ENCODE measurements at regions not wholly inside any gene's neighbourhood (a gene's known extent, or its start where the extent isn't known, plus 50 kb on each side); places are given as distances from the start of the nearest gene placed in this dataset.
"Not testable (repeated sequence)": the region's sequence is repeated elsewhere in the genome, so short reads cannot be mapped to it uniquely, and the experiment has no call there.

GRCh38 chr2:8253781-8254180 lies 428.1 kb upstream of the ID2 start:
- no peak for DNase-seq (ENCODE audit: low read depth)
- no peak for TF ChIP-seq POLR2A (IDR thresholded peaks at IDR 0.05; ENCODE audit: extremely low read depth, insufficient read length)
- no peak for TF ChIP-seq CTCF (IDR thresholded peaks at IDR 0.05; ENCODE audit: low read depth, low read length)
- TF ChIP-seq, protein P1, sequence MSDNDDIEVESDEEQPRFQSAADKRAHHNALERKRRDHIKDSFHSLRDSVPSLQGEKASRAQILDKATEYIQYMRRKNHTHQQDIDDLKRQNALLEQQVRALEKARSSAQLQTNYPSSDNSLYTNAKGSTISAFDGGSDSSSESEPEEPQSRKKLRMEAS (IDR thresholded peaks at IDR 0.05; ENCODE audit: low read depth, low read length), result no peak
- TF ChIP-seq MYC (IDR thresholded peaks at IDR 0.05; ENCODE audit: low read depth, low read length), result no peak
- H3K4me3 ChIP-seq (ENCODE audit: low read depth, low read length), result no peak overlapping the region

- DNase-seq (ENCODE audit: low read depth); H3K4me3 ChIP-seq (ENCODE audit: low read depth, low read length): not testable (repeated sequence)
These were observed 427.6 kb upstream of the ID2 start for GRCh38 chr2:8254214-8254613.

DNA sequence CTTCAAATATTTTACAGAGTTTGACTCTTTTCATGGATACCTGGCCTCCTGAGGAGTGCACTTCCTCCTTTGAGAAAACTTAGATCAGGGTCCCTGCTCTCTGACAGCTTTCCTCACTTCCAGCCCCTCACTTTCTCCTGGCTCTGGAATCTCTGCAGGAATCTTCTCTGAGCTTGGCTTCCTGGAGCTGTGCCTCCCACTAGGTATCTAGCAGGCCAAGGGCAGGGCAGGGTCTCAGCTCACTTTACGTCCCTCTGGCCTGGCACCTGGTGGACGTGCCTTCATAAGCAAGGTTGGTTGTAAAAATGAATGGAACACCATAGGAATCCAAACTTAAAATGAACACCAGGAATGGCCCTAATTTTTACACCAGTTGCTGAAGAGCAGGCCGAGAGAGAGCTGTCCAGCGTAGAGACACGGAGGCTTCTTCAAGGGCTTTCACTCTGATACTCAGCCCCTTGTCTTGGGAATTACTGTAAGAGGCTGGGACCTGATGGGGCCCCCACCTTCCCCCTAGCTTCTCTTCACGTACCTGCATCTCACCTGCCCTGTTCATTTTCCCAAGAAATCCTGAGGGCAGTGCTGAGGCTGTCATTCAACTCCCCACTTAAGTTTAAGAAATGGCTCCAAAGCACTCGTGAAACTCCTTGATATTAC lies 426.9 kb upstream of the ID2 start:
- no peak for TF ChIP-seq MYC (IDR thresholded peaks at IDR 0.05; ENCODE audit: low read depth, low read length)
- TF ChIP-seq CTCF (IDR thresholded peaks at IDR 0.05; ENCODE audit: low read depth, low read length), result no peak
- TF ChIP-seq, protein P1 (IDR thresholded peaks at IDR 0.05; ENCODE audit: low read depth, low read length), result no peak
- TF ChIP-seq POLR2A (IDR thresholded peaks at IDR 0.05; ENCODE audit: extremely low read depth, insufficient read length), result no peak
- H3K4me3 ChIP-seq (ENCODE audit: low read depth, low read length), result no peak overlapping the region
- no peak for DNase-seq (ENCODE audit: low read depth)

DNA sequence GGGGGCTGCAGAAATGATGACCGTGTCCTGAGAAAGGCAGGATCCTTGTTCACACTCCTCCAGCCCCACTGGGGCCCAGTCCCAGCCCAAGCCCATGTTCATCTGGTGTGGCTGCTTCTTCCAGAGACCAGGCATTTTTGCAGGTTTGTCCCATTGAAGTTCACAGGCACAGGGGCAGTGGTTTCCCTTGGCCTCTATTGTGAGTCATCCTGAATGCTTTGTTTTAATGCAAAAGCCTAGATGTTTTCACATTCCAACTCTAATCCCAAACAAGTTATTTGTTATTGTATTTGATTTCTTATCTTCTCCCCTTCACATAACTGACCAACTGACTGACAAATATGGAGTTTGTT lies 426.4 kb upstream of the ID2 start:
- H3K4me3 ChIP-seq (ENCODE audit: low read depth, low read length), result no peak overlapping the region
- TF ChIP-seq, protein P1 (IDR thresholded peaks at IDR 0.05; ENCODE audit: low read depth, low read length), result no peak
- TF ChIP-seq CTCF (IDR thresholded peaks at IDR 0.05; ENCODE audit: low read depth, low read length) (no peak), MYC (IDR thresholded peaks at IDR 0.05; ENCODE audit: low read depth, low read length) (no peak), POLR2A (IDR thresholded peaks at IDR 0.05; ENCODE audit: extremely low read depth, insufficient read length) (no peak)
- no peak for DNase-seq (ENCODE audit: low read depth)

- TF ChIP-seq MYC (IDR thresholded peaks at IDR 0.05; ENCODE audit: low read depth, low read length) (no peak), POLR2A (IDR thresholded peaks at IDR 0.05; ENCODE audit: extremely low read depth, insufficient read length) (no peak), CTCF (IDR thresholded peaks at IDR 0.05; ENCODE audit: low read depth, low read length) (no peak)
- TF ChIP-seq, protein P1 (IDR thresholded peaks at IDR 0.05; ENCODE audit: low read depth, low read length), result no peak
- H3K4me3 ChIP-seq (ENCODE audit: low read depth, low read length), result no peak overlapping the region
- DNase-seq (ENCODE audit: low read depth), result no peak
These were observed 425.0 kb upstream of the ID2 start for GRCh38 chr2:8256905-8257304.

- TF ChIP-seq, protein P1 (IDR thresholded peaks at IDR 0.05; ENCODE audit: low read depth, low read length), result no peak
- TF ChIP-seq CTCF (IDR thresholded peaks at IDR 0.05; ENCODE audit: low read depth, low read length), result no peak
- TF ChIP-seq MYC (IDR thresholded peaks at IDR 0.05; ENCODE audit: low read depth, low read length), result no peak
- TF ChIP-seq POLR2A (IDR thresholded peaks at IDR 0.05; ENCODE audit: extremely low read depth, insufficient read length), result no peak
- DNase-seq (ENCODE audit: low read depth), result no peak
- no peak overlapping the region for H3K4me3 ChIP-seq (ENCODE audit: low read depth, low read length)
These were observed 424.4 kb upstream of the ID2 start for GRCh38 chr2:8257502-8257901.

Measured in NB4 (cell line).